Liver (tissue), 7 donors: ENCODE measurements at regions not wholly inside any gene's neighbourhood (a gene's known extent, or its start where the extent isn't known, plus 50 kb on each side); places are given as distances from the start of the nearest gene placed in this dataset.

Experiments
- DNase-seq: peaks from one replicate; pipeline ENCODE4 v3.0.0-alpha.2; 2017; ENCODE audit warnings: low spot score
- H3K27ac ChIP-seq, 2 donors: one replicate each; pipeline ENCODE4 v1.7.0; 2013; ENCODE audit warnings: inconsistent platforms in 2 of 2, low read length in 2 of 2, control low read depth in 1 of 2, low read depth in 1 of 2, mild to moderate bottlenecking in 1 of 2
- H3K27me3 ChIP-seq, 4 donors: one replicate each; pipeline versions ENCODE4 v1.6.1 to v1.7.0; 2013; ENCODE audit warnings: low read length in 3 of 4, inconsistent platforms in 1 of 4, mild to moderate bottlenecking in 1 of 4, moderate library complexity in 1 of 4; ENCODE audit not compliant: control insufficient read depth in 4 of 4, insufficient read depth in 4 of 4
- H3K36me3 ChIP-seq, 4 donors: one replicate each; pipeline versions ENCODE4 v1.6.1 to v1.7.0; 2013; ENCODE audit warnings: low read length in 3 of 4, mild to moderate bottlenecking in 3 of 4, low read depth in 1 of 4, moderate library complexity in 1 of 4; ENCODE audit not compliant: control insufficient read depth in 4 of 4, insufficient read depth in 3 of 4
- H3K4me1 ChIP-seq, 4 donors: one replicate each; pipeline versions ENCODE4 v1.6.1 to v1.7.0; 2013; ENCODE audit warnings: low read length in 3 of 4, mild to moderate bottlenecking in 3 of 4, moderate library complexity in 1 of 4; ENCODE audit not compliant: control insufficient read depth in 4 of 4, insufficient read depth in 4 of 4
- H3K4me3 ChIP-seq, 3 donors: one replicate each; pipeline versions ENCODE4 v1.6.1 to v1.7.0; 2013; ENCODE audit warnings: low read length in 3 of 3, control low read depth in 1 of 3, low read depth in 1 of 3, mild to moderate bottlenecking in 1 of 3
- H3K9ac ChIP-seq, 2 donors: one replicate each; pipeline ENCODE4 v1.7.0; 2013; ENCODE audit warnings: low read length in 2 of 2, mild to moderate bottlenecking in 2 of 2, moderate library complexity in 2 of 2, control low read depth in 1 of 2, low read depth in 1 of 2
- H3K9me3 ChIP-seq, 4 donors: one replicate each; pipeline versions ENCODE4 v1.6.1 to v1.7.0; 2013; ENCODE audit warnings: low read length in 3 of 4; ENCODE audit not compliant: control insufficient read depth in 4 of 4
- EGR1 ChIP-seq, 2 donors: IDR thresholded peaks; 2 replicates each; pipeline ENCODE4 v1.6.1; 2016 to 2018; ENCODE audit warnings: antibody characterized with exemption in 2 of 2, low read depth in 2 of 2
- FOXA1 ChIP-seq: IDR thresholded peaks from 2 replicates; pipeline ENCODE4 v1.6.1; 2016; ENCODE audit warnings: antibody characterized with exemption
- FOXA2 ChIP-seq: IDR thresholded peaks from 2 replicates; pipeline ENCODE4 v1.6.1; 2016; ENCODE audit warnings: antibody characterized with exemption
- GABPA ChIP-seq, 2 donors: IDR thresholded peaks in 1 of 2; conservative IDR thresholded peaks in 1 of 2; 2 replicates each; pipeline ENCODE4 v1.6.1; 2016; ENCODE audit warnings: antibody characterized with exemption in 2 of 2, mild to moderate bottlenecking in 1 of 2, moderate library complexity in 1 of 2
- HNF4A ChIP-seq, 2 donors: conservative IDR thresholded peaks; 2 replicates each; pipeline ENCODE4 v1.6.1; 2016; ENCODE audit warnings: antibody characterized with exemption in 2 of 2, mild to moderate bottlenecking in 2 of 2
- HNF4G ChIP-seq: IDR thresholded peaks from 2 replicates; pipeline ENCODE4 v1.6.1; 2016; ENCODE audit warnings: antibody characterized with exemption
- JUND ChIP-seq, 2 donors: IDR thresholded peaks; 2 replicates each; pipeline ENCODE4 v1.6.1; 2016; ENCODE audit warnings: antibody characterized with exemption in 2 of 2
- RAD21 ChIP-seq, 2 donors: IDR thresholded peaks; 2 replicates each; pipeline ENCODE4 v1.6.1; 2016; ENCODE audit warnings: antibody characterized with exemption in 2 of 2, mild to moderate bottlenecking in 2 of 2
- SP1 ChIP-seq: IDR thresholded peaks from 2 replicates; pipeline ENCODE4 v1.6.1; 2018; ENCODE audit warnings: antibody characterized with exemption, mild to moderate bottlenecking
- TAF1 ChIP-seq: conservative IDR thresholded peaks from 2 replicates; pipeline ENCODE4 v1.6.1; 2016; ENCODE audit warnings: antibody characterized with exemption, mild to moderate bottlenecking
- YY1 ChIP-seq: IDR thresholded peaks from 2 replicates; pipeline ENCODE4 v1.6.1; 2016; ENCODE audit warnings: antibody characterized with exemption, mild to moderate bottlenecking
- WGBS: extraction: QIAGEN DNeasy Blood & Tissue Kit; methylation state at CpG from one replicate; pipeline ENCODE4 v1.1.7; 2013; 5-methylcytosine and 5-hydroxymethylcytosine counted together
- TF ChIP-seq, protein P1 (sequence below): IDR thresholded peaks from 2 replicates; pipeline ENCODE4 v1.6.1; 2016; ENCODE audit warnings: antibody characterized with exemption
- TF ChIP-seq, protein P2 (sequence below): IDR thresholded peaks from 2 replicates; pipeline ENCODE4 v1.6.1; 2016; ENCODE audit warnings: antibody characterized with exemption
- TF ChIP-seq, protein P3 (sequence below): IDR thresholded peaks from 2 replicates; pipeline ENCODE4 v1.6.1; 2016; ENCODE audit warnings: antibody characterized with exemption, mild to moderate bottlenecking
- TF ChIP-seq, protein P4 (sequence below): IDR thresholded peaks from 2 replicates; pipeline ENCODE4 v1.6.1; 2016; ENCODE audit warnings: antibody characterized with exemption
- donor health status: healthy.
- donor health status: healthy.
- donor health status: healthy.
- donor health status: healthy.

DNA sequence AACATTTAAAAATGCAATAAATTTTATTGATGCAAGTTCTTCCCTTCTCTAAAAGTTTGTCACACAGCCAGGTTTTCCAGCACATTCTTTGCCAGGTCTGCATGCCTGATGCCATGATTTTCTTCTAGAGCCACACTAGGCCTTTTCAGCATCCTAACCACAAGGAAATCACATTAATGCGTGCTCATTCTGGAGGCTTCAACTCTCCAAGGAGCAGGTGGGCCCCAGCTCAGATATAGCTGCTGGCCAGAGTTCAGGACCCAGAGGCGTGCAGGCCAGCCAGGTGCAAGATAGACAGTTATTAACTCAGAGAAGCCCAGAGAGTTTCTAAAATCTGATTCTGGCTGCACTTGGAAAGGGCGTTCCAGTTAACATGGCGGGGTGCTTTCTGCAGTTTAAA, 124.5 kb upstream of the MAF start:
- Histone ChIP-seq H3K4me1 (peaks cover 3 to 43% (median 31%) of the 10 kb centered on the region in 4 donors), H3K27ac (no peak overlapping the region), H3K27me3 (no peaks in the 10 kb centered on the region), H3K9ac (no peak overlapping the region), H3K4me3 (no peak overlapping the region), H3K36me3 (no peaks in the 10 kb centered on the region), H3K9me3 (no peaks in the 10 kb centered on the region)
- WGBS, result 90% methylated on average over 4 of the region's 4 CpGs
- TF ChIP-seq RAD21 (IDR thresholded peaks at IDR 0.05), result no peak
- TF ChIP-seq, protein P1, sequence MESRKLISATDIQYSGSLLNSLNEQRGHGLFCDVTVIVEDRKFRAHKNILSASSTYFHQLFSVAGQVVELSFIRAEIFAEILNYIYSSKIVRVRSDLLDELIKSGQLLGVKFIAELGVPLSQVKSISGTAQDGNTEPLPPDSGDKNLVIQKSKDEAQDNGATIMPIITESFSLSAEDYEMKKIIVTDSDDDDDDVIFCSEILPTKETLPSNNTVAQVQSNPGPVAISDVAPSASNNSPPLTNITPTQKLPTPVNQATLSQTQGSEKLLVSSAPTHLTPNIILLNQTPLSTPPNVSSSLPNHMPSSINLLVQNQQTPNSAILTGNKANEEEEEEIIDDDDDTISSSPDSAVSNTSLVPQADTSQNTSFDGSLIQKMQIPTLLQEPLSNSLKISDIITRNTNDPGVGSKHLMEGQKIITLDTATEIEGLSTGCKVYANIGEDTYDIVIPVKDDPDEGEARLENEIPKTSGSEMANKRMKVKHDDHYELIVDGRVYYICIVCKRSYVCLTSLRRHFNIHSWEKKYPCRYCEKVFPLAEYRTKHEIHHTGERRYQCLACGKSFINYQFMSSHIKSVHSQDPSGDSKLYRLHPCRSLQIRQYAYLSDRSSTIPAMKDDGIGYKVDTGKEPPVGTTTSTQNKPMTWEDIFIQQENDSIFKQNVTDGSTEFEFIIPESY, result no peak
- TF ChIP-seq, protein P2, sequence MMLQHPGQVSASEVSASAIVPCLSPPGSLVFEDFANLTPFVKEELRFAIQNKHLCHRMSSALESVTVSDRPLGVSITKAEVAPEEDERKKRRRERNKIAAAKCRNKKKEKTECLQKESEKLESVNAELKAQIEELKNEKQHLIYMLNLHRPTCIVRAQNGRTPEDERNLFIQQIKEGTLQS, result no peak
- TF ChIP-seq, protein P3, sequence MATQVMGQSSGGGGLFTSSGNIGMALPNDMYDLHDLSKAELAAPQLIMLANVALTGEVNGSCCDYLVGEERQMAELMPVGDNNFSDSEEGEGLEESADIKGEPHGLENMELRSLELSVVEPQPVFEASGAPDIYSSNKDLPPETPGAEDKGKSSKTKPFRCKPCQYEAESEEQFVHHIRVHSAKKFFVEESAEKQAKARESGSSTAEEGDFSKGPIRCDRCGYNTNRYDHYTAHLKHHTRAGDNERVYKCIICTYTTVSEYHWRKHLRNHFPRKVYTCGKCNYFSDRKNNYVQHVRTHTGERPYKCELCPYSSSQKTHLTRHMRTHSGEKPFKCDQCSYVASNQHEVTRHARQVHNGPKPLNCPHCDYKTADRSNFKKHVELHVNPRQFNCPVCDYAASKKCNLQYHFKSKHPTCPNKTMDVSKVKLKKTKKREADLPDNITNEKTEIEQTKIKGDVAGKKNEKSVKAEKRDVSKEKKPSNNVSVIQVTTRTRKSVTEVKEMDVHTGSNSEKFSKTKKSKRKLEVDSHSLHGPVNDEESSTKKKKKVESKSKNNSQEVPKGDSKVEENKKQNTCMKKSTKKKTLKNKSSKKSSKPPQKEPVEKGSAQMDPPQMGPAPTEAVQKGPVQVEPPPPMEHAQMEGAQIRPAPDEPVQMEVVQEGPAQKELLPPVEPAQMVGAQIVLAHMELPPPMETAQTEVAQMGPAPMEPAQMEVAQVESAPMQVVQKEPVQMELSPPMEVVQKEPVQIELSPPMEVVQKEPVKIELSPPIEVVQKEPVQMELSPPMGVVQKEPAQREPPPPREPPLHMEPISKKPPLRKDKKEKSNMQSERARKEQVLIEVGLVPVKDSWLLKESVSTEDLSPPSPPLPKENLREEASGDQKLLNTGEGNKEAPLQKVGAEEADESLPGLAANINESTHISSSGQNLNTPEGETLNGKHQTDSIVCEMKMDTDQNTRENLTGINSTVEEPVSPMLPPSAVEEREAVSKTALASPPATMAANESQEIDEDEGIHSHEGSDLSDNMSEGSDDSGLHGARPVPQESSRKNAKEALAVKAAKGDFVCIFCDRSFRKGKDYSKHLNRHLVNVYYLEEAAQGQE, result no peak
- no peak for TF ChIP-seq GABPA (IDR thresholded peaks at IDR 0.05 in 1 of 2, conservative IDR thresholded peaks at IDR 0.05 in 1 of 2)
- TF ChIP-seq, protein P4, sequence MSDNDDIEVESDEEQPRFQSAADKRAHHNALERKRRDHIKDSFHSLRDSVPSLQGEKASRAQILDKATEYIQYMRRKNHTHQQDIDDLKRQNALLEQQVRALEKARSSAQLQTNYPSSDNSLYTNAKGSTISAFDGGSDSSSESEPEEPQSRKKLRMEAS, result no peak
- TF ChIP-seq FOXA1, result no peak
- no peak for TF ChIP-seq YY1
- no peak for TF ChIP-seq HNF4A (conservative IDR thresholded peaks at IDR 0.05)
- TF ChIP-seq HNF4G, result no peak
- no peak for DNase-seq

DNA sequence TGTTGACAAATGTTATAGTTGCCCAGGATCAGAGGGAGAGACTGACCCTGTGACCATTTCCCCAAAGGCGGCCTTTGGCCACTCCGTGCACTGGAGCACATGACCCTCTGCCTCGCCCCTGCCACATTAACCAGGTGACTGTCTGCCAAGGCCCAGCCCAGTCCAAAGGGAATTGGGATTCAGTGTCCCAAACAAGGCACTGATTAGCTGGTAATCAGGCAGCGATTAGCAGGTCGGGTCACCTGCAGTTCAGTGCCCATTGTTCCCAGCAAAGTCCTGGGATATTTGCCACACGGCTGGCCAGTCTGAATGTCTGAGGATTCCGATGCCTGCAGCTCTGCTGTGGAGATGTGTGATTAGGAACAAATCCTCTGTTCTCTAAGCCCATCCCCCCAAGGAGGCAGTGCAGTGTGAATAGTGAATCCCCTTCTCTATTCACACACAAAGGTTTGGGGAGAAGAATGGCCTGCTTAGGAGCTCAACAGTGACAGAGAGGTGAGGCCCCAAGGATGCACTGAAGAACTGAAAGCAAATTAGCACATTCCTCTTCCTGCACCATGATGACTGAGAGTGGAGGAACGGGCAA, 123.1 kb upstream of the MAF start:
- no peaks in the 10 kb centered on the region for H3K9me3 ChIP-seq
- H3K9ac ChIP-seq, result peak overlapping the region in 1 of 2 donors; percentile 2
- H3K4me1 ChIP-seq, result peaks cover 3 to 43% (median 31%) of the 10 kb centered on the region in 4 donors
- H3K27ac ChIP-seq, result peak overlapping the region; percentile 75 to 88
- 36% methylated on average over 8 of the region's 8 CpGs for WGBS
- H3K36me3 ChIP-seq, result no peaks in the 10 kb centered on the region
- H3K4me3 ChIP-seq, result peak overlapping the region in 2 of 3 donors; percentile 17 to 38
- peak; percentile 59 for DNase-seq
- no peaks in the 10 kb centered on the region for H3K27me3 ChIP-seq
- TF ChIP-seq, protein P4, result peak; percentile 86
- TF ChIP-seq TAF1 (peak; percentile 61), FOXA2 (peak; percentile 86), GABPA (IDR thresholded peaks at IDR 0.05 in 1 of 2, conservative IDR thresholded peaks at IDR 0.05 in 1 of 2) (no peak), HNF4G (peak; percentile 88), YY1 (peak; percentile 92), FOXA1 (peak; percentile 75), EGR1 (IDR thresholded peaks at IDR 0.05; ENCODE audit: low read depth in 2 of 2) (peak; percentile 44 to 62), RAD21 (IDR thresholded peaks at IDR 0.05) (peak; percentile 72), JUND (IDR thresholded peaks at IDR 0.05) (peak; percentile 38 to 81), SP1 (peak; percentile 99)
- TF ChIP-seq, protein P2, result no peak
- TF ChIP-seq, protein P1, result peak; percentile 94
- TF ChIP-seq, protein P3, result peak; percentile 73
